Islet of Langerhans (tissue), 1 donor: ENCODE measurements at regions not wholly inside any gene's neighbourhood (a gene's known extent, or its start where the extent isn't known, plus 50 kb on each side); places are given as distances from the start of the nearest gene placed in this dataset.
A peak's percentile ranks its signal among the peaks of the same experiment; 100 is the strongest.

ENCODE experiments used
- FAIRE-seq: peaks from one replicate; lab custom pipeline; 2011; peaks lifted over from hg19 to GRCh38; lab: Jason Lieb, UNC

DNA sequence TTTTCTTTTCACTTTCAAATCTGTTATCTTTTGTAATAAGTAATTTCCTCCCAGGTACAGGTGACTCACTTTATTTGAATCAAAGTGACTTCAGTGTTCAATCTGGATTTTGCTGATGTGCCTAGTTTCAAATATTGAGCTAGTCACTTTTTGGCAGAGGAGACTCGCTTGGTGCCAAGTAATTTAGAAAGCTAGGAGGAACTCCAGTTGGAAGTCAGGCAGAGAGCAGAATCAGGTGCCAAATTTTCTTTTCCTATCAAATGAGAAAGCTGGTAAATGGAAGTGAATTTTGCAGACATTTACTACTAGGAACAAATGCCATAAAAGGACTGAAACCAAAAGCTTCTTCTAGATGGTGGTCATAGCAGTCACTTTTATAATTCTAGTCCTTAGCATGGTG, 656.0 kb upstream of the KIF2B start:
- FAIRE-seq = no peak

- FAIRE-seq = peak; percentile 66
Observed at GRCh38 chr17:53150101-53150698, 672.5 kb upstream of the KIF2B start.

DNA sequence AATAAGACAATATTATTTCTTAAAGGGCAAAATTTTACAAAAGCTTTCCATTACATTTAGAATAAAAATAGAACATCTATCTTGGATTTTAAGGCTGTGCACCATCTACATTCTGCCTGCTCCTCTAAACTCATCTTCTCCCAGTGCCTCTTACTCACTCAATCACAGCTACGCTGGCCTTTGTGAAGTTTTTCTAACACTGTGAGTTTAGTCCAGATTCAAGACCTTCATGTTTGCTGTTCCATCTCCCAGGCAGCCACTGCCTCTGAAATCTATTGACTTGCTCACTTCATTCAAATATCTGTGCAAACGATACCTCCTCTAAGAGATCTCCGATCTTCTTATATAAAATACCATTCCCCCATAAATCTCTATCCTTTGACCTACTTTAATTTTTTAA, 673.4 kb upstream of the KIF2B start:
- no peak for FAIRE-seq

DNA sequence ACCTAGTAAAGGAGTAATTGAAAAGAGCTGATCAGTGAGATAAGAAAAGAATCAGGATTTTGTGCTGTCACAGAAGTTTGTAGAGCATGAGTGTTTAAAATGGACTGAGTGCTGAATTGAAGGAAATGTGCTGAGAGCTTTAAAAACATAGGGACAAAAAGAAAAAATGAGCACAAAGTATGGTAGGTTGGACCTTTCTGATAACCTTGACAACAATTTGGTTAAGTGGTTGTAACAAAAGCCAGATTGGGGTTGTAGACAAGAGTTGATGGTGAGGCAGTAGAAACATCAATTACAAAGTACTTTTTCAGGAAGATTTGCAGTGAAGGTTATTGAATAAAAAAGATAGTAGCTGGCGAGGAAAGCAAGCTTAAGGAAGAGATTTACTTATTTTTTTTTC, 674.7 kb upstream of the KIF2B start:
- no peak for FAIRE-seq

DNA sequence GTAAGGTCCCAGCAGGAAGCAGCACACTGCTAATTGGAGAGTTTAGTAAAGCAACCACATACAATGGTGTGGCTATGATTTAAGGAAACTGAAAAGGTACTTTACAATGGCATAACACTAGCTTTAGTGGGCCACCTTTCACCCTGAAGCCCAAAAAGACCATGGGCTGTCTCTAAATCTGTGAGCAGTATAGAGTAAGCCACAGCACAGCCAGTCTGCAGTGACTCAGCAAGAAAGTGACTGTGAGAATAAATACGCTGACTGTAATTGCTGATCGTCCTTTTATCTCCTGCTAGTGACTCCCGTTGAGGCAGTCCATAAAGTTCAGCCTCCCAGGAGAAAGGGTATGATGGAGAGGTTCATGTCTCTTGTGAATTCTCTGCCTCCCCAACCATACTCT, 679.8 kb upstream of the KIF2B start:
- FAIRE-seq = no peak

DNA sequence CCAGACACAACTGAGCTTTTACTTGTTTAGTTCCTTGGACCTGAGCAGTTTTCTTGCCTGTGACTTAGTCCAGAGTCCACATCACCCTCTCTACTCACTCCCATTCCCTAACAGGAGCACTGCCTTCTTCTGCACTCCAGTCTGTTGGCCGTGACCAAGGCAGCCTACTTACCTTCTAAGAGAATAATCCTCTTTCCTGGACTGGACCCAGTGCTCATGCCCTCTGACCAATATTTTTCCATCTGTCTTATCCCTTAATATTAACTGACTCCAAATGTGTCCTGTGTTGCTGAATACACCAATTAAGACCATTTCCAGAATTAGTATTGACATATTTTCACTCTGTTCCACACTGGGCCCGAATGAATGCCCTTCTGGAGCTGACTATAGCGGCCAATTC, 681.0 kb upstream of the KIF2B start:
- no peak for FAIRE-seq

DNA sequence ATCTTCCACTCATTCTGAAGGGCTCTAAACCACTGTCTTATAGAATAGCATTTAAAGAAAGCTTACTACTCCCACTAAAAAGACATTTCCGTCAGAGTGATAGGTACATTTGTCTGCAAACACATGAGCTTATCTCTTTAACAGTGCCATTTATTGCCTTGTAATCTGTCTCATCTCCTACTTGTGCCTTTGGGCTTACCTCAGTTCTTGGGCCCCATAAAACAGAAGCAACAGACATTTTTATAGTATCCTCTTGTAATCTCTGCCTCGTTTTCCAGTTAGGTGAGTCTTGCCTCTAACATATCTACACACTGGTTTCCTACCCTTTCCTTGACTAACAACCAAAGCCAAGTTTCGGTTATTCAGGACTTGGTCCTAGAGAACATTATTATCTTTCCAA, 681.4 kb upstream of the KIF2B start:
- no peak for FAIRE-seq

DNA sequence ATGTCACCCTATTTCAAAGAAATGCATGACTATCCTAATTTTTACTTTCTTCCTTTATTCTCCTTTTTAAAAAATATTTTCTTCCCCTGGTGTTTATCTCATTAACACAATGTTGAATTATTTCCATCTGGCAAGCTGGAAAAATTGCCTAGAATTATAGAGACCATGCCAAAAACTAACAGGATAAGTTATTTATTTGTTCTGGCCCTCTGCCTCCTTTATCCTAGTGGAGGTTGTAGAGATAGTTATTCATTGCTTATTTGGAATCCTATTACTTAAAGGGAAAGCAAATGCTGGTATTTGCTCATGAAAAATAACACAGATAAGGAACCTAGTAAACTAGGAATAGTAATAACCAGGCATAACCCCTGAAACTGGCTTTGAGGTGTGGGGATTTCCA, 684.9 kb upstream of the KIF2B start:
- FAIRE-seq = no peak

- FAIRE-seq = no peak
Observed at GRCh38 chr17:53135969-53136368, 686.8 kb upstream of the KIF2B start.

- no peak for FAIRE-seq
Observed at GRCh38 chr17:53134548-53134947, 688.2 kb upstream of the KIF2B start.

- FAIRE-seq = no peak
Observed at GRCh38 chr17:53133876-53134275, 688.9 kb upstream of the KIF2B start.

DNA sequence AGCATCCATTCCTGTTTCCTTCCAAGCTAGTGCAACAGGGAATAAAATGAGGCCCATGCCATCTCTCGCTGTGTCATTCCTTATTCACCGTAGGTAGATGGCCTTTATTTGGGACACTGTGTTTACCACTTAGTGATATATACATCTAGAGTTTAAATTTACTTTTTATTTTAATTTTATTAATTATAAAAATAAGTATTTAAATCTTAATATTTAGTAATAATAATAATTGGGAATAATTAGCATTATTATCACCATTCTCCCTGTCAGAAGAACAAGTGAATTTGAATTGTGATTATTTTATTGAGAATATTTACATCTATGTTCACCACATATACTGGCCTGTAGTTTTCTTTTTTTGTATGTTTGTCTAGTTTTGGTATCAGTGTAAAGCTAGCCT, 692.9 kb upstream of the KIF2B start:
- no peak for FAIRE-seq

GRCh38 chr17:53127331-53127730, 695.4 kb upstream of the KIF2B start:
- FAIRE-seq = no peak

GRCh38 chr17:53122966-53123365, 699.8 kb upstream of the KIF2B start:
- no peak for FAIRE-seq

- FAIRE-seq = no peak
Observed at GRCh38 chr17:53119773-53120172, 703.0 kb upstream of the KIF2B start.

- no peak for FAIRE-seq
Observed at GRCh38 chr17:53118948-53119347, 703.8 kb upstream of the KIF2B start.

GRCh38 chr17:53106886-53107285, 715.8 kb upstream of the KIF2B start:
- FAIRE-seq = no peak

DNA sequence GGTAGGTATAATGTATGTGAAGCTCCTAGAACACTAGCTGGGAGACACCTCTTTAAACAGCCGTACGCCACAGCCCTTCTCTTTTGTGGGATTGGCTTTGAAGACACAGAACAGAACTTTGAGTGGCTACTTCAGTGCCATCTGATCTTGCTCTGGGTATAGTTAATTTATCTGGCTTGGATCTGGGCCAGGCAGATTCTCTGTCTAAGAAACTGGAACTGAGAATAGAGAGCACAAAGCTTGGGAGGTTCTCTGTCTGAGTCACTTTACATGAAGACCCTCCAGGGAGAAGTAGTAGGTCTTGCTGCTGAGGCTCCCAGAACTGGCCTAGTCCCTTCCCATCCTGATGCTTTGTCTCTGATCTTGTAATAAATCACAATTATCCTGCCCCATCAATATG, 721.0 kb upstream of the KIF2B start:
- FAIRE-seq = no peak

GRCh38 chr17:53100126-53100525, 722.6 kb upstream of the KIF2B start:
- FAIRE-seq = no peak

DNA sequence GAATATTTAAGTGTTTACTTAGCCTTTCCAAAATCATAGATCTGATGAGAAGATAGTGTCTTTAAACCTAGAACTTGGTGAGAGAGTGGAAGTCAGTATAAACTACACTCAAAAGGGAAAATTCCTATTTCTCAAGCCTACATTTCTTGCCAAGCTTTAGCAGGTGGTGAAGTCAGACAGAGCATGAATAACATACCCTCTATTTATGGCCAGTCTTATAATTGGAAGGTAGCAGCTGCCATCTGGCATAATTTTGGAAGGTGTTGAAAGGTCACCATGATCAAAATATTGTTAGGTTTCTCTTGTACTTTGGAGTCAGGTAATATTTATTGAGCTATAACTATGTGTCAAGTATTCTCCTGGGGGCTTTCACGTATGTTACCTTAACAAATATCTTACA, 729.3 kb upstream of the KIF2B start:
- no peak for FAIRE-seq

- no peak for FAIRE-seq
Observed at GRCh38 chr17:53092072-53092471, 730.7 kb upstream of the KIF2B start.

DNA sequence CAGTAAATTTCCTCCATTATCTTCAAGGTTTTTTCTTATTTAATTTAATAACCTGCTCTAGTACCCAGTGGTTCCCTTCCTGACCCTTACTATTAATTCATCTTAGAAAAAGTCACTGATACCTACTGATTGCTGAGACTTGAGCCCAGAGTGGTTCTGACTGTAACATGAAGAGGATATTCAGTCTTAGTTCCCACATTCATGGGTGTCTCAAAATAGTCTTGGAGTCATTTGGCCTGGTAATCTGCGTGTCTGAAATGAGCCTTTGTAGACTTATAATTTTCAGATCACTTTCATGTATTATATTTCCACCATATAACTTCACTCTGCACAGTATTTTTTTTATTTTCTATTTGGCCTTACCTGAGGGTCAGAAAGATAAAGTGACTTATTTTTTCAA, 732.0 kb upstream of the KIF2B start:
- no peak for FAIRE-seq

DNA sequence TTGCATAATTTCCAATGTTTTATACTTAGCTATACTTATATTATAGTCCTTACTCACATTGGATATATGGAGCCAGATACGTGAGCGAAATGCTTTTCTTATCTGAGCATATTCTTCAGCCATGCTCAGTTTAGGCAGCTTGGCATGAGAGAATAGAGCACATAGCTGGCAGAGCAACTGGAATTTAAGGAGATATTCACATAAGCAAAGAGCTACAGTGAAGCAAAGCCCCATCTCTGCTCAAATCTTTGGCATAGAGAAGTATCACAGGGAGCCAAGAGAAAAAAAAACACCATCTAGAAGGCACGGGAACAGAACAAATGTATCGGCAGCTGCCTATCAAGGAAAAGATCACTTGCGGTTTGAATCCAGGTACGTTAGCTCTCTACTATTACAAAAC, 734.2 kb upstream of the KIF2B start:
- no peak for FAIRE-seq

- FAIRE-seq = no peak
Observed at GRCh38 chr17:53061446-53061845, 761.3 kb upstream of the KIF2B start.

DNA sequence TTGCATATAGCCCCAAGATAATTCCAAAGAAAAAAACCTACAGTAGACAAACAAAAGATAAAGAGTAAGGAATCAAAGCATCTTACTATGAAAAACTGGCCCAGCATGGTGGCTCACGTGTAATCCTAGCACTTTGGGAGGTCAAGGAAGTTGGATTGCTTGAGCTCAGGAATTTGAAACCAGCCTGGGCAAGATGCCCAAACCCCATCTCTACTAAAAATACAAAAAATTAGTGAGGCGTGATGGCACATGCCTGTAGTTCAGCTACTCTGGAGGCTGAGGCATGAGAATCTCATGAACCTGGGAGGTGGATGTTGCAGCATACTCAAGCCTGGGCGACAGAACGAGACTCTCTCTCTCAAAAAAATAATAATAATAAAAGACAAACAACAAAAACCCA, 764.7 kb upstream of the KIF2B start:
- FAIRE-seq = no peak
